NCI-H510A (cell line): ENCODE measurements at regions not wholly inside any gene's neighbourhood (a gene's known extent, or its start where the extent isn't known, plus 50 kb on each side); places are given as distances from the start of the nearest gene placed in this dataset.

Experiments
- DNase-seq: peaks from one replicate; lab custom pipeline; 2025; lab: John Stamatoyannopoulos, UW

GRCh38 chr2:52859065-52859464 is 908.5 kb upstream of the CHAC2 start:
- DNase-seq: no peak

GRCh38 chr2:52857722-52858121 is 909.9 kb upstream of the CHAC2 start:
- no peak for DNase-seq

GRCh38 chr2:52852006-52852405 is 915.6 kb upstream of the CHAC2 start:
- DNase-seq: no peak

GRCh38 chr2:52844701-52845423 is 922.7 kb upstream of the CHAC2 start:
- no peak for DNase-seq

DNA sequence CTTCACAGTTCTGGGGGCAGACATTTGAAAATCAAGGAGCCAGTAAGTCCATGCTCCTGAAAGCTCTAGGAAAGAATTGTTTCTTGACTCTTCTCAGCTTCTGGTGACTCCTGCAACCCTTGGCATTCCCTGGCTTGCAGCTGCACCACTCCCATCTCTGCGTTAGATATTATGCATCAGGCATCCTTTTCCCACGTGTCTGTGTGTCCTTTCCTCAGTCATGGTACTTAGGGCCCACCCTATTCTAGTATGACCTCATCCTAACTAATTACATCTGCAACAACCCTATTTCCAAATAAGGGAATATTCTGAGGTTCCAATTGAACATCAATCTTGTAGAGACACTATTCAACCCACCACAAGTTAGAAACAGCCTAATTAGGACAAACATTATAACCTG is 931.7 kb upstream of the CHAC2 start:
- no peak for DNase-seq

DNA sequence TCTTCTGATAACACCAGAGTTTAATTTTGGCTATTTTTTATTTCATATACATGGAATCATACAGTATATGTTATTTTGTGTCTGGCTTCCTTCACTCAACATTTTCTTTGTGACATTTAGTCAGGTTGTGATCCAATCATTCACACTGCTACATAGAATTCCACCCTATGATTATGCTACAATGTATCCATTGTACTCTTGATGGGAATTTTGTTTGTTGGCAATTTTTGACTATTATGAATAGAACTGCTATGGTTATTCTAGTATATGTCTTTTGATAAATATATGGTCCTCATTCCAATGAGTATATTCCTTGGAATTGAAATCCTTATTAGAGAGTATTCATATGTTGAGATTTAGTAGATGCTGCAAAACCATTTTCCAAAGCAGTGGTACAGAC is 936.4 kb upstream of the CHAC2 start:
- DNase-seq: no peak

DNA sequence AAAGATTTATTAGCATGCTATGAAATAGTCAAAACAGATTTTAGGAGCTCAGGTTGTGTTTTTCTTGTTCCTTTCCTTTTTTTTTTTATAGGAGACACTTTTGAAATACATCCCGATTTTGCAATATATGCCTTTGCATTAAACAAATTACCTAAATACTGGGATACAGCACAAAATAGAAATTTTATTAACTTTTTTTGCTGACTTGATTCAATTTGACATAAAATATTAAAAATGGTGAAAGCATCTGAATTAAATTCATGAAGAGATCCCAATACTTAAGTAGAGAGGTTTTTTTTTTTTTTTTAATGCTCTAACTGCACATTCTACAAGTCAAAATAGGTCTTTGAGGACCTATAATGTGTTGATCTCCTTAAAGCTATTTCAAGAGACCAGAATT is 939.5 kb upstream of the CHAC2 start:
- DNase-seq: no peak

- DNase-seq: no peak
These were observed 946.0 kb upstream of the CHAC2 start for GRCh38 chr2:52821631-52822030.

DNA sequence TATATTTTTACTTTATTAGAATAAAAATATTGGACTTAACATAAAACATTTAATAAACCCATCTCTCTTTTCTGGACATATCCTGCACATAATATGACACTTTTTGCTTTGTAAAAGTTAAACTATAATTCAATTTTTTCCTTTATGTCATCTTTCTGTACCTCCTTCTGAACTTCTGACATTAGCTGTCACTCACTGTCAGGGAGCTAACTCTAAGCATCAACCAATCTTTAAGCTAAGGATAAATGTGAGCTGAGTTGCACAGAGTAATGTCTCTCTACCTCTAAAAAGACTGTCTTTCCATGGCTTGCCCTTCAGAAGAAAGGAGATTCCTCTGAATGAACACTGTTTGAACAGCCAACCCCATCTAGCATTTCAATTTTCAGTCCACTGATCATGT is 948.6 kb upstream of the CHAC2 start:
- no peak for DNase-seq

GRCh38 chr2:52810460-52810859 is 957.1 kb upstream of the CHAC2 start:
- DNase-seq: no peak

DNA sequence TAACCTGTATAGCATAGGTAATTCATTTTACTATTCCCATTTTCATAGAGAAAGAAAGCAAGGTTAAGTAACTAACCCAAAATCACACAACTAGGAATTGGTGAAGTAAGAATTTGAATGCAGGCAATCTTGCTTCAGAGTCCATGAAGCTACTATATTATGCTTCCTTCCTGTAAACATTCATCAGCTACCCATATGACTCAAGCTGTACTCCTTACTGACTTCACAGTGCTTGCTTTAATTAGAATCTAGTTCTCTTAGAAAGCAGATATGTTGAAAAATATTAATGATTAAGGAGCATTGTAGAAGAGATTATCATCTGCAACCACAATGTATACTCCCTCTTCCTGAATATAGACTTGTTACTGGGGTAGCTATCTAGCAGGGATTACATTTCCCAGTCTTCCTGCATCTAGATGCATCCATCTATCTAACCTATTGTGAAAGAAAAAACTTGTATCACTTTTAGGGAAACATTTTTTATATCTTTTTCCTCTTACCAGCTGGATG is 961.6 kb upstream of the CHAC2 start:
- DNase-seq: no peak

GRCh38 chr2:52794581-52794980 is 973.0 kb upstream of the CHAC2 start:
- DNase-seq: no peak

- no peak for DNase-seq
These were observed 988.2 kb upstream of the CHAC2 start for GRCh38 chr2:52779446-52779845.

- no peak for DNase-seq
These were observed 991.0 kb upstream of the CHAC2 start for GRCh38 chr2:52776571-52776970.

- DNase-seq: no peak
These were observed 991.9 kb upstream of the CHAC2 start for GRCh38 chr2:52775674-52776073.

GRCh38 chr2:52765735-52766134 is 1001.9 kb upstream of the CHAC2 start:
- no peak for DNase-seq

DNA sequence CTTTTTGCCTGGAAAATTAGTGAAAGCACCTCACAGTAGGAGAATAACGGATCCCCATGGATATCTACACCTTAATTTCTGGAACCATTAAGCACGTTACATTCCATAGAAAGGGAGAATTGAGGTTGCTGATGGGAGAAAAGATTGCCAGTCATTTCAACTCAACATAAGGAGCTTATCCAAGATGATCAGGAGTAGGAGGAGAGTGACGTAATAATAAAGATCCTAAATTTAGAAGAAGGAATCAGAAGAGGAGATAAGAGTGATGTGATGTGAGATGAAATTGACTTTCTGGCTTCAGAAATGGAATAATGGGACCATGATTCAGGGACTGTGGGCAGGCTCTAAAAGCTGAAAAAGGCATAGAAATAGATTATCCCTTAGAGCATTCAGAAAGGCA is 1017.8 kb upstream of the CHAC2 start:
- no peak for DNase-seq

DNA sequence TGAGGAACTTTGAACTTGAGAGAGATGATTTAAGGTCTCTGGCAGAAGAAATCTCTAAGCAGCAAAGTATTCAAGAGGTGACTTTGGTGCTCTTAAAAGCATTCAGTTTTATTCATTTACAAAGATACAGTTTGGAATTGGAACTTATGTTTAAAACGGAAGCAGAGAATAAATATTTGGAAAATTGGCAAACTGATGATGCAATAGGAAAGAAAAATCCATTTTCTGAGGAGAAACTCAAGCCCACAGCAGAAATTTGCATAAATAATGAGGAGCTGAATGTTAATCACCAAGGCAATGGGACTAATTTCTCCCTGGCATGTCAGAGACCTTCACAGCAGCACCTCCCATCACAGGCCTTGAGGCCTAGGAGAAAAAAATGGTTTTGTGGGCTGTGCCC is 1022.5 kb upstream of the CHAC2 start:
- no peak for DNase-seq

DNA sequence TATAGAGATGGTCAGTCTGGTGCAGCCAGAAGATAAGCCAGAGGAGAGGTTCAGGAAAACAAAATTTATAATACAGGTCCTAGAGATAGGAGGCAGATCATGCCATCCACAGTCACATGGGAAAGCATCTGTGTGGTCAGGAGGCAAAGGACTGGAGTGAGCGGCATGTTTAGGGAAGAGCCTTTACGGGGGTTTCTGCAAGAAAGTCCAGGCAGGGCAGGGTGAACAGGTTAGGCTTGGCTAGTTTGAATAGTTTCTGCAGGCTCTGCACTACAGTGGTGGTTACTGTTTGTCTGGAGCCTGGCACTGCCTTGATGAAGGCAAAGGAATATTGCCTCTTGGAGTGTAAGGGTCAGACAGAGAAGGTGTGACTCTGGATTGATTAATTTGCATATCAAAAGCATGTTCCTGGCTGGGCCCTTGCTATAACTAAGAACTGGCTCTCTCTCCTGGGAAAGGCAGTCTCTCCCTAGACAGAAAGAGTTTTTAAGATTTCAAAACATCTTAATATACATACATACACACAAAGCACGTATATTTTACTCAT is 1034.7 kb upstream of the CHAC2 start:
- DNase-seq: no peak

DNA sequence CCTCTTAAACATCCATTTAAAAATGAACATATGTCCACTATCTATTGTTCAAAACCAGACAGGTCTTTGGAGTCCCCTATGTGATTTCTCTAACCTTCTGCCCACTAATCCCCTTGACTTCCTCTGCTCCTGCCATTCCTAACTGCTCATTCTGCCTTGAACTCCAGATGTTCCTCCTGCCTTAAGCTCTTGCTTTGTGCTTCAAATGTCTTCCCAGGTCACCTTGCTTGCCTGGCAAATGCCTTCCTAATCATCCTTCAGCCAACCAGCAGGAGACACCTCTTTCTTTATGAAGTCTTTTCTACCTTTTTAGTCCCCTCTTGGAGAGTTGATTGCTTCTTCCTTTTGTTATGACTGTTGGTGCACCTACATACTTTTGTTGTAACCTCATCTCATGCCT is 1043.0 kb upstream of the CHAC2 start:
- DNase-seq: no peak

GRCh38 chr2:52717836-52718235 is 1049.8 kb upstream of the CHAC2 start:
- no peak for DNase-seq

DNA sequence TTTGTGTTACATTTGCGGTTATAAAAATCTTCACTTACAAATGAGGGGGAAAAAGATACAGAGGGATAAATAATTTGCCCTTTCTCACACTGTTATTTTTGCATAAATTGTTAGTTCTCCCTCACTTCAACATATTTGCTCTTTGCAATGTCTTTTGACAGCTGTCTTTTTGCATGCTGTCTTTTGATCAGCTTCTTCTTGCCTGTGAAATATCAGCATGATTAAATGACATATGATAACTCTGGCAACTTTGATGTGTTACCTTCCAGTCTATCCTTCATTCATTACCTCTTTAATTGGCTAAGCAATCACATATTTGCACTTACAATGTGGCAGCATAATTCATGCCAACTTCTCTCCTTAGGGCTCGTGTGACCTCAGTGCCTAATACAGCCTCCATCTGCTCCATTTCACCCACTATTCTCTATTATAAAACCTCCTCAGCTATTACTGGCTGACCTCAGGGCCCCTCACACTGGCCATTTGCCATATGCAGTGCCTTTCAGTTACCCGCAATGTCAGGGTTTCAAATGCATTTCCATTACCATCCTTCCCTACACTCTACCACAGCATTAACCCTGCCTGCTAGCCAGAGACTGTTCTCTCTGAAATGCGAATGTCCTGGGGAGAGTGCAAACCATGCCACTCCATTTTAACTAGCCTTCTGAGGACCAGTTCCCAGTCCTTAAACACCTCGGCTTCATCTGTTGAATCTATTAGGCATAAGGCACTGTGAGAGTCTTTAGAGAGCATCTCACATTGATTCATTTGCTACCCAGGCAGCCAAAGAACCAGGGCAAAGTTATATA is 1056.6 kb upstream of the CHAC2 start:
- DNase-seq: no peak

DNA sequence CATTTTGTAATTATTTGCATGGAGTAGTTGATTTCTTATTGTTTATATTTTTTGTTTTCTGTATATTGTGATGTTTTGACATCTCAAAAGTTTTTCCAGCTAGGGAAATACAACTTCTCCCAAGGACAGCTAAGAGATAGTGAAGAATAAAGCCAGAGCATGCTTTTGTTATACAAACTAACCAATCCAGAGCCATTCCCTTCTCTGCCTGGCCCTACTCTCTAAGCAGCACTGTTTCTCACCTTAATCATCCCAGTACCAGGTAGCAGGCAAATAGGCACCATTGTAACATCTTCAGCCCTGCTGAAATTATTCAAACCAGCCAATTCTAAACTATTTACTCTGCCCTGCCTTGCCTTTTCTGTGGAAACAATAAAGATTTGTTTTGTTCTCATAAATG is 1063.4 kb upstream of the CHAC2 start:
- no peak for DNase-seq
